ENCODE measurements at regions not wholly inside any gene's neighbourhood (a gene's known extent, or its start where the extent isn't known, plus 50 kb on each side); places are given as distances from the start of the nearest gene placed in this dataset.
"Not testable (repeated sequence)": the region's sequence is repeated elsewhere in the genome, so short reads cannot be mapped to it uniquely, and the experiment has no call there.

- Histone ChIP-seq H3K27ac (ENCODE audit: low read depth) (no peak overlapping the region), H3F3A (replicated peaks; ENCODE audit: low read depth) (no peaks in the 10 kb centered on the region), H3K4me3 (no peak overlapping the region), H3K79me2 (replicated peaks; ENCODE audit: insufficient read depth) (no peaks in the 10 kb centered on the region), H3K4me2 (no peak overlapping the region), H4K20me1 (replicated peaks; ENCODE audit: insufficient read depth) (no peaks in the 10 kb centered on the region), H2AFZ (no peak overlapping the region), H3K4me1 (ENCODE audit: insufficient read depth) (peaks cover 11% of the 10 kb centered on the region; the same call in 1 of the 2 replicates), H3K27me3 (ENCODE audit: insufficient read depth) (no peaks in the 10 kb centered on the region), H3K36me3 (ENCODE audit: insufficient read depth) (no peaks in the 10 kb centered on the region), H3K9me2 (ENCODE audit: insufficient read depth) (no peaks in the 10 kb centered on the region)
- ATAC-seq (no peak), DNase-seq (ENCODE audit: low spot score) (no peak)
- H3K27me3 Mint-ChIP-seq (ENCODE audit: insufficient read depth, low read depth, poor library complexity): peaks cover 10% of the 10 kb centered on the region
- no peak overlapping the region for H3K4me3 Mint-ChIP-seq
- peaks cover 4% of the 10 kb centered on the region; the same call in 2 of the 3 replicates for H3K9me3 Mint-ChIP-seq
- H3K36me3 Mint-ChIP-seq (ENCODE audit: low read depth): no peaks in the 10 kb centered on the region; the same call in 2 of the 3 replicates
- peaks cover 17% of the 10 kb centered on the region for H3K4me1 Mint-ChIP-seq
- no peak overlapping the region for H3K27ac Mint-ChIP-seq
- no peak for TF ChIP-seq STAT1 (IDR thresholded peaks at IDR 0.05; ENCODE audit: unreplicated experiment)
- TF ChIP-seq REST (IDR thresholded peaks at IDR 0.05; ENCODE audit: unreplicated experiment): no peak
- no peak for TF ChIP-seq ZNF331 (CRISPR knock-in tag; IDR thresholded peaks at IDR 0.05; ENCODE audit: low read depth)
- TF ChIP-seq, protein P1, sequence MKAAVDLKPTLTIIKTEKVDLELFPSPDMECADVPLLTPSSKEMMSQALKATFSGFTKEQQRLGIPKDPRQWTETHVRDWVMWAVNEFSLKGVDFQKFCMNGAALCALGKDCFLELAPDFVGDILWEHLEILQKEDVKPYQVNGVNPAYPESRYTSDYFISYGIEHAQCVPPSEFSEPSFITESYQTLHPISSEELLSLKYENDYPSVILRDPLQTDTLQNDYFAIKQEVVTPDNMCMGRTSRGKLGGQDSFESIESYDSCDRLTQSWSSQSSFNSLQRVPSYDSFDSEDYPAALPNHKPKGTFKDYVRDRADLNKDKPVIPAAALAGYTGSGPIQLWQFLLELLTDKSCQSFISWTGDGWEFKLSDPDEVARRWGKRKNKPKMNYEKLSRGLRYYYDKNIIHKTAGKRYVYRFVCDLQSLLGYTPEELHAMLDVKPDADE (IDR thresholded peaks at IDR 0.05): no peak
Measured at GRCh38 chr3:10653866-10654611, 148.7 kb upstream of the ATP2B2 start.

- no peaks in the 10 kb centered on the region for H3F3A ChIP-seq (replicated peaks; ENCODE audit: low read depth)
- H3K4me3 Mint-ChIP-seq: peak overlapping the region; percentile 14; the same call in 2 of the 3 replicates
Measured at GRCh38 chr3:10655105-10655504, 149.7 kb upstream of the ATP2B2 start.

GRCh38 chr3:10657339-10657738 is 152.0 kb upstream of the ATP2B2 start:
- not testable (repeated sequence) for DNase-seq (ENCODE audit: low spot score); H3K36me3 Mint-ChIP-seq (ENCODE audit: low read depth); ATAC-seq; H3K4me3 ChIP-seq; H3K36me3 ChIP-seq (ENCODE audit: insufficient read depth); H3K4me3 Mint-ChIP-seq; H3K9me3 Mint-ChIP-seq; H4K20me1 ChIP-seq (replicated peaks; ENCODE audit: insufficient read depth); H3K27ac Mint-ChIP-seq; H3K4me2 ChIP-seq; H3K9me2 ChIP-seq (ENCODE audit: insufficient read depth); H3K27me3 Mint-ChIP-seq (ENCODE audit: insufficient read depth, low read depth, poor library complexity); H3K27me3 ChIP-seq (ENCODE audit: insufficient read depth); H3K79me2 ChIP-seq (replicated peaks; ENCODE audit: insufficient read depth); H2AFZ ChIP-seq; H3F3A ChIP-seq (replicated peaks; ENCODE audit: low read depth); H3K27ac ChIP-seq (ENCODE audit: low read depth)
- H3K4me1 Mint-ChIP-seq: peaks cover 17% of the 10 kb centered on the region
- peaks cover 11% of the 10 kb centered on the region; the same call in 1 of the 2 replicates for H3K4me1 ChIP-seq (ENCODE audit: insufficient read depth)

More at GRCh38 chr3:10655105-10655504, 149.7 kb upstream of the ATP2B2 start:
- peaks cover 11% of the 10 kb centered on the region; the same call in 1 of the 2 replicates for H3K4me1 ChIP-seq (ENCODE audit: insufficient read depth)
- DNase-seq (ENCODE audit: low spot score) (peak; percentile 55), ATAC-seq (peak; percentile 92)
- no peaks in the 10 kb centered on the region for H3K9me2 ChIP-seq (ENCODE audit: insufficient read depth)
- H3K4me1 Mint-ChIP-seq: peaks cover 17% of the 10 kb centered on the region
- no peaks in the 10 kb centered on the region for H4K20me1 ChIP-seq (replicated peaks; ENCODE audit: insufficient read depth)
- no peaks in the 10 kb centered on the region for H3K27me3 ChIP-seq (ENCODE audit: insufficient read depth)
- no peak overlapping the region; the same call in 1 of the 2 replicates for H2AFZ ChIP-seq
- no peak for TF ChIP-seq JUNB (IDR thresholded peaks at IDR 0.05; ENCODE audit: unreplicated experiment)
- no peak for TF ChIP-seq CTCF (conservative IDR thresholded peaks at IDR 0.05; ENCODE audit: low read depth in 2 of 2)
- TF ChIP-seq ZNF114 (CRISPR knock-in tag; IDR thresholded peaks at IDR 0.05): no peak
- H3K27ac Mint-ChIP-seq: no peak overlapping the region
- no peaks in the 10 kb centered on the region; the same call in 2 of the 3 replicates for H3K36me3 Mint-ChIP-seq (ENCODE audit: low read depth)
- peak overlapping the region; percentile 15; the same call in 1 of the 2 replicates for H3K4me2 ChIP-seq
- no peaks in the 10 kb centered on the region for H3K36me3 ChIP-seq (ENCODE audit: insufficient read depth)
- no peaks in the 10 kb centered on the region for H3K79me2 ChIP-seq (replicated peaks; ENCODE audit: insufficient read depth)
- peaks cover 10% of the 10 kb centered on the region for H3K27me3 Mint-ChIP-seq (ENCODE audit: insufficient read depth, low read depth, poor library complexity)
- H3K27ac ChIP-seq (ENCODE audit: low read depth): no peak overlapping the region
- H3K9me3 Mint-ChIP-seq: peaks cover 4% of the 10 kb centered on the region; the same call in 2 of the 3 replicates
- no peak overlapping the region for H3K4me3 ChIP-seq
